IPS DF 19.7 (cell line): ENCODE measurements at regions not wholly inside any gene's neighbourhood (a gene's known extent, or its start where the extent isn't known, plus 50 kb on each side); places are given as distances from the start of the nearest gene placed in this dataset.
"Not testable (repeated sequence)": the region's sequence is repeated elsewhere in the genome, so short reads cannot be mapped to it uniquely, and the experiment has no call there.

Experiments
- DNase-seq: peaks from one replicate; pipeline ENCODE4 v3.0.0-alpha.2; 2013; ENCODE audit warnings: low read depth, low spot score

GRCh38 chr7:69215516-69215915, 382.8 kb upstream of the AUTS2 start:
- DNase-seq: not testable (repeated sequence)

DNA sequence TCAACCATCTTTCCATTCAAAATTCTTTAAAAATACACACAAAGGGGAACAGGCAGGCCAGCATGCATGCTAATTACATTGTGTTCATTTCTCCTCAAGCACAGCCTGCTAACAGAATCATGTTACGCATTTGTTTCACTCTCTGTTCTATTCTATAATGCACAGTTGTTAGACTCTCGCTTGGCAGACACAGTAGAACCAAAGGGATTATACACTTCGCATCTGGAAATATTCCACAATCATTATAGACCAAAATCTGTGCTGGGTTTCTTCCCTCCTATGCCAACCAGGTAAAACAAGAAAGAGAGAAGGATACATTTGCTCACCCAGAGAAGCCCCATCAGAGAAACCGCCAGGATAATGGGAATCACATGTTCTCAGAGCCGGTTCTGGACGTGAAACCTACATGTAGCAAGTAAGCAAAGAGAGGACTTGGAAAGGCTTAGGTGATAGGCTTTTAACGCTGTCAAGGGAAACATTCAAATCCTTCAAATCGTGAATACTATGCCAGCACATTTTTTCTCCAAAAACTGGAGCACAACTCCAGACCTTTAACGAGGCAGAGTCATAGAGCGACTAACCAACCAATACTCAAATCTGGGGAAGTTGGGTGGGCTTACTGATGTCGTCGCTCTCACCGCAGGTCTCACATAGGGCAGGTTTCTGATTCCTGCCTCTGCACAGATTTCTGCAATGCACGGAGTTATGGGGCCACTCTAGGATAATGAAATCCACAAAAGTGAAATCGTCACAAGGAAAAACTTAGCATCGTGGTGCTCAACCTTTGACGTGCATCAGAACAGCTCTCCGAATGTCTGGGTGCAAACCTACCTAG, 380.5 kb upstream of the AUTS2 start:
- no peak for DNase-seq

DNA sequence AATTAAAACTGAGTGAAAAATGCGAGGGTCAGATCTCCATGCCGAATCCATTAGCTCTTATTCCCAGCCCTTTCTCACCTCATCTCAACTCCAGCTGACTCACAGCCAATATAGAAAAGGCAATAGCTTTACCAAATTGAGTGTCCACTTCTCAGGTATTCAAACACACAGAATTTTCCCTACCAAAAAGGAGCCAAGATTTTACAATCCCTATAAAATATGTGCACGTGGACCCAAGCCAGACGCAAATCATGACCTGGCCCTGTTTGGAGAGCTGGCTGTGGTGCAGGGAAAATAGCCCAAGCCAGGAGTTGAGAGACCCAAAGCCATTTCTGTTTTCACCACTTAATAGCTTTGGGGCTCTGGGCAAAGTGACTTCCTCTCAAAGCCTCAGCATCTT, 379.7 kb upstream of the AUTS2 start:
- no peak for DNase-seq

GRCh38 chr7:69219381-69219780, 378.9 kb upstream of the AUTS2 start:
- no peak for DNase-seq

DNA sequence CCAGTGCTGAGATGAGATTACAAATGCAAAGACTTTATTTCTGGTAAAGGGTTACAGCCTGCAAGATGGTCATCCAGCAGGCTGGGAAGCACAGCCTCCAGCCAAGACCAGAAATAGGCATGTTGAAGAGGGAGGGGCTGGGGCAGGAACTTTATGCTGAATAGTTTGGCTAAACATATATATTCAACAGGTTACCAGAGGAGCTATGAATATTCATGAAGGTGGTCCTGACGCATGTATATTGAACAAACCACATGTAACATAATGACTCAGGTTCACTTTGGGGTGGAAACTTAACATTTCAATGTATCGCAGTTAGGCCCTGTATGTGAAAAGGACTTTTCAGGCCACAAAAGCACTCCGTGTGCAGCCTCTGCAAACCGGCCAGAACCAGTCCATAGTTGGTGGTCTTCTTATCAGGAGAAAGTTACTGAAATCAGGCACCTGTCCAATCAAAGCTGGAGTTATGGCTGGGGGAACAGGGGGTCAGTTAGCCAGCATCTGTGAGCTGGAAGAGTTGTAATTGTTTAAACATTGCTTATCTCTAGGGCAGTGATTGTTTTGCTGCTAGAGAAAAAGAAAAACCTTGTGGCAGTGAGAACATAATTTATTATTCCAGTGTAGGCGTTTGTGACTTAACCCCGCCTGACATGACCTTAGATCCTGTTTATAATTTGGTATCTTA, 372.9 kb upstream of the AUTS2 start:
- no peak for DNase-seq

DNA sequence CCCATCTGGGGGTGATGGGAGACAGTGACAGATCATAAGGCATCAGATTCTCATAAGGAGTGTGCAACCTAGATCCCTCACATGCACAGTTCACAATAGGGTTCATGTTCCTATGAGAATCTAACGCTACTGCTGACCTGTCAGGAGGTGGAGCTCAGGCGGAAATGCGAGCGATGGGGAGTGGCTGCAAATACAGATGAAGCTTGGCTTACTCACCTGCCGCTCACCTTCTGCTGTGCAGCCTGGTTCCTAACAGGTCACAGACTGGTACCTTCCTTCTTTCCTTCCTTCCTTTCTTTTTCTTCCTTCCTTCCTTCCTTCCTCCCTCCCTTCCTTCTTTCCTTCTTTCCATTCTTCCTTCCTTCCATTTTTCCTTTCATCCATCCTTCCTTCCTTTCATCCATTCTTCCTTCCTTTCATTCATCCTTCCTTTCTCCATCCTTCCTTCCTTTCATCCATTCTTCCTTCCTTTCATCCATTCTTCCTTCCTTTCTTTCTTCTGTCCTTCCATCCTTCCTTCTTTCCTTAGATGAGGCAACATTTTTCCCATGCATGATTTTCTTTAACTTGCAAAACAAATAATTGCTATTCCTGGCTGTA, 370.0 kb upstream of the AUTS2 start:
- DNase-seq: no peak

GRCh38 chr7:69232445-69233376, 365.6 kb upstream of the AUTS2 start:
- peak; percentile 94 for DNase-seq

- no peak for DNase-seq
These were observed 360.7 kb upstream of the AUTS2 start for GRCh38 chr7:69237541-69237940.

DNA sequence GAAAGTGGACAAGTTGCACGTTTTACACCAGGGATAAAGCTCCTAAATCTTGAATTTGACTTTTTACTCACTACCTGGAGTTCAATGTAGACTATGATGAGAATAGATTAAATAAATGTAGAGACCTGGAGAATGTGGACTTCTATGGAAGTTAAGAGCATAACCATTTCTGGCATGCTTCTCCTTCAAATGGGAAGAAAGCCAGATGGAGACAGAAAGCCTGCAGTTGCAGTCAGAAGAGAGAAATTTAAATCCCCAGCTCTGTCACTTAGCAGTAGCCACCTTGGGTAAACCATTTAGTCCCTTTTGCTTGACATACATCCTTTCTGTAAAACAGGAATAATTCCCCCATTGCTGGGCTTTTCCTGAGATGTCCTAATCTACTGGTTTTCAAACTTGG, 355.3 kb upstream of the AUTS2 start:
- DNase-seq: no peak

GRCh38 chr7:69244701-69245100, 353.6 kb upstream of the AUTS2 start:
- no peak for DNase-seq

GRCh38 chr7:69245646-69246045, 352.6 kb upstream of the AUTS2 start:
- DNase-seq: no peak

- DNase-seq: no peak
These were observed 351.5 kb upstream of the AUTS2 start for GRCh38 chr7:69246758-69247157.

- not testable (repeated sequence) for DNase-seq
These were observed 349.9 kb upstream of the AUTS2 start for GRCh38 chr7:69248382-69248828.

GRCh38 chr7:69250958-69251357, 347.3 kb upstream of the AUTS2 start:
- DNase-seq: no peak

- no peak for DNase-seq
These were observed 343.6 kb upstream of the AUTS2 start for GRCh38 chr7:69254643-69255042.

DNA sequence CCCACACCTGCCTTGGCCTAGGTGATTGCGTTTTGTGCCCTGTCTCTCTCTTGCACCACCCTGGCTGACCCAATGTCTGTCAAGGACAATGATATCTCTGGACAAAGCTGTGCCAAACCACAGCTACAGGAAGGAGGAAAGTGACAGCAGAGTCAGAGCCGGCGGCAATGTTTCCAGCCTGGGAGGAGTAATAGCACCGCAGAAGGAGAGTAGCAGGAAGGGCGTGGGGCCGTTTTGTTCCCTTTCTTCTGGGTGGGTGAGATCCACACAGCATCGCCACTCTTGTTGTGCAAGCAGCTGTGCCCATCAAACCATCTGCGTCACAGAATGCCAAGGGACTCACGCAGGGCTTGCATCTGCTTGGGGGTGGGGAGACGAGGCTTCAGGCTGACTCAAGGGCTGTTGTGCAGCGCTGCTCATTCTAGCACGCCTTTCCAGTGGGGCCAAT, 341.6 kb upstream of the AUTS2 start:
- no peak for DNase-seq

DNA sequence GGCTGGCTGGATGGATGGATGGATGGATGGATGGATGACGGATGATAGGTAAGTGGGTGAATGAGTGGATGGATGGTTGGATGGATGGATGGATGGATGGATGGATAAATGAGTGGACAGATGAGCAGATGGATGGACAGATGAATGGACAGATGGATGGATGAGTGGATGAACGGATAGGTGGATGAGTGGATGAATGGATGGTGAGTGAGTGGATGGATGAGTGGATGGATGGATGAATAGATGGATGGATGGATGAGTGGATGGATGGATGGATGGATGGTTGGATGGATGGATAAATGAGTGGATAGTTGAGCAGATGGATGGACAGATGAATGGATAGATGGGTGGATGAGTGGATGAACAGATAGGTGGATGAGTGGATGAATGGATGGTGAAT, 340.7 kb upstream of the AUTS2 start:
- DNase-seq: no peak

- DNase-seq: no peak
These were observed 338.8 kb upstream of the AUTS2 start for GRCh38 chr7:69259445-69259844.

GRCh38 chr7:69260023-69260422, 338.3 kb upstream of the AUTS2 start:
- no peak for DNase-seq

GRCh38 chr7:69263550-69263949, 334.7 kb upstream of the AUTS2 start:
- no peak for DNase-seq

GRCh38 chr7:69269806-69270205, 328.5 kb upstream of the AUTS2 start:
- DNase-seq: no peak

DNA sequence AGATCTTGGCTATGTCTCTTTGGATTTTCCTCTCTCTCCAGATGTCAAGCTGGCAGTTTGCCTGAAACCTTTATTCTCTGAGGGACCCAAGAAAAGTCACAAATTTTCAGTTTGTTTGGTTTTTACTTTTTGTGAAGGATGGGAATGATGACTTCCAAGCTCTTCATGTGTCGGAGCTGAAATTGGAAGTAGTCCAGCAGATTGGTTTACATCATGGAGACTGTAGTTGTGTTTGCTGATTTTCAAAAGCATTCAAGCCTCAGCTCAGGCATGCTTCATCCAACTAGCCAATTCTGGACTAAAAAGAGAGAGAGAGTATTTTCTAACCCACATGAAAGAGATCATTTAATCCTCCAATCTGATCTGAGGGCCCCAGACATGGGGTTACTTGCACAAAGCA, 326.2 kb upstream of the AUTS2 start:
- DNase-seq: no peak
